DOHH2 (cell line): ENCODE measurements at regions not wholly inside any gene's neighbourhood (a gene's known extent, or its start where the extent isn't known, plus 50 kb on each side); places are given as distances from the start of the nearest gene placed in this dataset.

ENCODE experiments used
- H3F3A ChIP-seq: fragments of 200-600 bp; sonication (generic), shearing (Covaris generic); 2 replicates; pipeline ENCODE4 v1.6.0; 2016; ENCODE audit warnings: antibody characterized with exemption, mild to moderate bottlenecking; ENCODE audit not compliant: control insufficient read depth, insufficient read depth
- H3K27ac ChIP-seq: fragments of 200-600 bp; sonication (generic); 2 replicates; pipeline ENCODE4 v1.5.1; 2014; ENCODE audit warnings: low read depth, mild to moderate bottlenecking, low read length, moderate library complexity
- H3K27me3 ChIP-seq: fragments of 200-600 bp; sonication (generic); 2 replicates; pipeline ENCODE4 v1.6.1; 2014; ENCODE audit warnings: mild to moderate bottlenecking, low read length, mixed read lengths; ENCODE audit not compliant: control insufficient read depth
- H3K36me3 ChIP-seq: fragments of 200-600 bp; sonication (generic); 2 replicates; pipeline ENCODE4 v1.6.1; 2014; ENCODE audit warnings: mild to moderate bottlenecking, low read length, moderate library complexity, mixed read lengths; ENCODE audit not compliant: control insufficient read depth
- H3K4me1 ChIP-seq: fragments of 200-600 bp; sonication (generic); 2 replicates; pipeline ENCODE4 v1.6.1; 2014; ENCODE audit warnings: mild to moderate bottlenecking, low read length, mixed read lengths; ENCODE audit not compliant: control insufficient read depth
- H3K4me2 ChIP-seq: fragments of 200-600 bp; sonication (generic); 2 replicates; pipeline ENCODE4 v1.6.0; 2014; ENCODE audit warnings: mild to moderate bottlenecking, low read length, moderate library complexity
- H3K4me3 ChIP-seq: fragments of 200-600 bp; sonication (generic); 2 replicates; pipeline ENCODE4 v1.5.1; 2014; ENCODE audit warnings: mild to moderate bottlenecking, low read length, mixed read lengths
- H3K79me2 ChIP-seq: fragments of 200-600 bp; sonication (generic); 2 replicates; pipeline ENCODE4 v1.6.1; 2014; ENCODE audit warnings: mild to moderate bottlenecking, low read length, mixed read lengths; ENCODE audit not compliant: control insufficient read depth
- H3K9me2 ChIP-seq: fragments of 200-600 bp; sonication (generic); replicated peaks from 2 replicates; pipeline ENCODE4 v1.6.1; 2014; ENCODE audit warnings: mild to moderate bottlenecking, low read length, mixed read lengths; ENCODE audit not compliant: control insufficient read depth
- H3K9me3 ChIP-seq: fragments of 200-600 bp; sonication (generic); 2 replicates; pipeline ENCODE4 v1.6.1; 2014; ENCODE audit warnings: antibody characterized with exemption, low read length, mixed read lengths; ENCODE audit not compliant: control insufficient read depth, insufficient read depth
- H4K20me1 ChIP-seq: fragments of 200-600 bp; sonication (generic); 2 replicates; pipeline ENCODE4 v1.6.0; 2014; ENCODE audit warnings: low read depth, mild to moderate bottlenecking, antibody characterized with exemption, low read length, moderate library complexity; ENCODE audit not compliant: control insufficient read depth, insufficient read depth
- EZH2phosphoT487 ChIP-seq: fragments of 200-600 bp; sonication (generic); IDR thresholded peaks from 2 replicates; pipeline ENCODE4 v1.6.1; 2017; ENCODE audit warnings: borderline replicate concordance, mild to moderate bottlenecking, antibody characterized with exemption, low read length, moderate library complexity, mixed read lengths
- TF ChIP-seq, protein P1 (sequence below): fragments of 200-600 bp; sonication (generic); IDR thresholded peaks from one replicate; pipeline ENCODE4 v1.5.1; 2014; ENCODE audit warnings: antibody characterized with exemption, mild to moderate bottlenecking, low read depth, low read length; ENCODE audit not compliant: poor library complexity, severe bottlenecking

DNA sequence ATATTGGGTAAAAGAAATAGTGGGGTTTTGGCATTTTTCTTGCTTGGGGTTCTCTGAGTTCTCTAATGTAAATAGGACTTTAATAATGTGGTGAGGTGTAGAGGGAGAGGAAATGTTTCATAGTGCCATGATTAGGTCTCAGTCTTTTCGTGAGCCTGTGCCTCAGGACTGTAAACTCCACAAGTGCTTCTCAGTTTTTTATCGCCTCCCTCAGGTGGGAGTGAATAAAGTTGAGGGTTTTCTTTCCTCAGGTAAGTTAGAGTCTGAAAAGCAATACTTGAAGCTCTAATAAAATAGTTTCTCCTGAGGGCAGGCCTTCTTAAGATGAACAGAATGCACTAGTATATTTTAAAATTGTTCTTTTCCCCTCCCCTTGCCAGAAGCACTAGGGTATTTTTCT, 243.1 kb upstream of the SETBP1 start:
- no peaks in the 10 kb centered on the region for H4K20me1 ChIP-seq
- H3K4me2 ChIP-seq = no peak overlapping the region
- no peaks in the 10 kb centered on the region for H3F3A ChIP-seq
- H3K27me3 ChIP-seq = no peaks in the 10 kb centered on the region
- no peak for TF ChIP-seq EZH2phosphoT487
- TF ChIP-seq, protein P1, sequence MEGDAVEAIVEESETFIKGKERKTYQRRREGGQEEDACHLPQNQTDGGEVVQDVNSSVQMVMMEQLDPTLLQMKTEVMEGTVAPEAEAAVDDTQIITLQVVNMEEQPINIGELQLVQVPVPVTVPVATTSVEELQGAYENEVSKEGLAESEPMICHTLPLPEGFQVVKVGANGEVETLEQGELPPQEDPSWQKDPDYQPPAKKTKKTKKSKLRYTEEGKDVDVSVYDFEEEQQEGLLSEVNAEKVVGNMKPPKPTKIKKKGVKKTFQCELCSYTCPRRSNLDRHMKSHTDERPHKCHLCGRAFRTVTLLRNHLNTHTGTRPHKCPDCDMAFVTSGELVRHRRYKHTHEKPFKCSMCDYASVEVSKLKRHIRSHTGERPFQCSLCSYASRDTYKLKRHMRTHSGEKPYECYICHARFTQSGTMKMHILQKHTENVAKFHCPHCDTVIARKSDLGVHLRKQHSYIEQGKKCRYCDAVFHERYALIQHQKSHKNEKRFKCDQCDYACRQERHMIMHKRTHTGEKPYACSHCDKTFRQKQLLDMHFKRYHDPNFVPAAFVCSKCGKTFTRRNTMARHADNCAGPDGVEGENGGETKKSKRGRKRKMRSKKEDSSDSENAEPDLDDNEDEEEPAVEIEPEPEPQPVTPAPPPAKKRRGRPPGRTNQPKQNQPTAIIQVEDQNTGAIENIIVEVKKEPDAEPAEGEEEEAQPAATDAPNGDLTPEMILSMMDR = no peak
- no peak overlapping the region for H3K27ac ChIP-seq
- H3K36me3 ChIP-seq = no peaks in the 10 kb centered on the region
- H3K79me2 ChIP-seq = no peaks in the 10 kb centered on the region
- H3K9me3 ChIP-seq = no peaks in the 10 kb centered on the region
- H3K4me1 ChIP-seq = no peaks in the 10 kb centered on the region
- no peaks in the 10 kb centered on the region for H3K9me2 ChIP-seq
- no peak overlapping the region for H3K4me3 ChIP-seq

DNA sequence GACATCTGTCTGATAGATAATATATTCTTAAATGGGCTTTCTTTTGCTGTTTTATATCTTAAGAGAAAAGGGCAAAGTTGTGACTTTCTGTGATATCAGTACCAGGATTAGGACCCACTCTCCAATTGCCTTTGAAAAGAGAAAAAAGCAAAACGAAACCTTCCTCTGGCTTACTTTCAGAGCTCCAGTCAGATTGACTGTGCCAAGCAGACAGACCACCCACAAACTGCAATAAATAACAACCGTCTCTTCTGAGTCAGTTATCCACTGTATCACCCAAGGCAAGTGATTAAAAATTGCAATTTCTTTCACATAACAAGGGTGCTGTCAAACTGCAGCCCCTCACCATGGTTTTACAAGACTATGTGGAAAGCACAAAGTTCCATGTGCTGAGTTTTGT, 230.5 kb upstream of the SETBP1 start:
- Histone ChIP-seq H3K79me2 (no peaks in the 10 kb centered on the region), H3K27ac (no peak overlapping the region), H3K9me2 (no peaks in the 10 kb centered on the region), H3K36me3 (no peaks in the 10 kb centered on the region), H3K27me3 (no peaks in the 10 kb centered on the region), H3K4me2 (no peak overlapping the region), H3K4me3 (no peak overlapping the region), H3K9me3 (no peaks in the 10 kb centered on the region), H3F3A (no peaks in the 10 kb centered on the region), H4K20me1 (no peaks in the 10 kb centered on the region), H3K4me1 (no peaks in the 10 kb centered on the region)
- TF ChIP-seq, protein P1 = no peak
- TF ChIP-seq EZH2phosphoT487 = no peak

DNA sequence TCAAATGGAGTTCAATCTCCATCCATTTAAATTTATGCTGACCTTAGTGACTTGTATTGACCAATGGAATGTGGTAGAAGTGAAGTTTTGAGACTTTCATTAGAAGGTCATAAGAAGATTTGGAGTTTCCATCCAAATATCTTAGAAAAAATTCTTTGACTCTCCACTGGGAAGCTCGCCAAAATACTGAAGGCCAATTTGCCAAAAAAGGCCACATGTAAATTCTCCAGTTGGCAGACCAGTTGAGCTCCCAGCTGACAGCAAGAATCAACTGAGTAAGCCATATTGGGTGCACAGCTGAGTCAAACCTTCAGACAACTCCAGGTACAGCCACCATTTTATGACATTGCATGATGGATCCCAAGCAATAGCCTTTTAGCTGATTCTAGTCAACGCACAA, 228.3 kb upstream of the SETBP1 start:
- H3K27ac ChIP-seq = no peak overlapping the region
- TF ChIP-seq, protein P1 = no peak
- TF ChIP-seq EZH2phosphoT487 = no peak
- H3K36me3 ChIP-seq = no peaks in the 10 kb centered on the region
- H3K4me3 ChIP-seq = no peak overlapping the region
- no peaks in the 10 kb centered on the region for H3F3A ChIP-seq
- no peaks in the 10 kb centered on the region for H4K20me1 ChIP-seq
- no peaks in the 10 kb centered on the region for H3K27me3 ChIP-seq
- no peaks in the 10 kb centered on the region for H3K9me2 ChIP-seq
- H3K79me2 ChIP-seq = no peaks in the 10 kb centered on the region
- H3K4me1 ChIP-seq = no peaks in the 10 kb centered on the region
- H3K9me3 ChIP-seq = no peaks in the 10 kb centered on the region
- H3K4me2 ChIP-seq = no peak overlapping the region

DNA sequence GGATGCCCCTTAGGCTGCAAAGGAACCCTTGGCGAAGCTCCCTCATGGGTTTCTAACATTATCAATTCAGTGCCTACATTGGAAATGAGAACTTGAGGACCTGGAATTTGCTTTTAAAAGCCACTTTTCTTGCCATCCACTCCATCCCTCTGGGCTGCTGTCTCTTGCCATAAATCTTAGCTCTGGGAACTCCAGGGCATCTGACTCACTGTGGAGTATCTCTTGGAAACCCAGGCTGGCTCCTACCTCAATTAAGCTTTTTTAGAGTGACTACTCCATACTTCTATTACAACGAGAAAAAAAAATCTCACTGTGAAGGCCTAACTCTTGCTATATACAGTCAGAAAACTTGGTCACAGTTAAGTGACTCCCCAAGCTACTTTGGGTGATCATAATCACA, 227.2 kb upstream of the SETBP1 start:
- H3K9me3 ChIP-seq = no peaks in the 10 kb centered on the region
- H3K27ac ChIP-seq = no peak overlapping the region
- H3K36me3 ChIP-seq = no peaks in the 10 kb centered on the region
- H3K9me2 ChIP-seq = no peaks in the 10 kb centered on the region
- no peak overlapping the region for H3K4me3 ChIP-seq
- no peaks in the 10 kb centered on the region for H4K20me1 ChIP-seq
- no peak overlapping the region for H3K4me2 ChIP-seq
- H3F3A ChIP-seq = no peaks in the 10 kb centered on the region
- H3K4me1 ChIP-seq = no peaks in the 10 kb centered on the region
- TF ChIP-seq, protein P1 = no peak
- no peak for TF ChIP-seq EZH2phosphoT487
- H3K79me2 ChIP-seq = no peaks in the 10 kb centered on the region
- H3K27me3 ChIP-seq = no peaks in the 10 kb centered on the region
